ENCODE measurements at regions not wholly inside any gene's neighbourhood (a gene's known extent, or its start where the extent isn't known, plus 50 kb on each side); places are given as distances from the start of the nearest gene placed in this dataset.

- no peak overlapping the region for H3K4me3 ChIP-seq (ENCODE audit: low read depth, low read length)
- no peak for TF ChIP-seq CTCF (IDR thresholded peaks at IDR 0.05; ENCODE audit: low read depth, low read length)
Observed at GRCh38 chr10:47130491-47130890, 169.5 kb upstream of the GDF10 start.

GRCh38 chr10:47133871-47134570 is 166.0 kb upstream of the GDF10 start:
- no peak overlapping the region for H3K4me3 ChIP-seq (ENCODE audit: low read depth, low read length)

GRCh38 chr10:47136866-47137265 is 163.1 kb upstream of the GDF10 start:
- H3K4me3 ChIP-seq (ENCODE audit: low read depth, low read length): peak overlapping the region; percentile 29
- no peak for TF ChIP-seq CTCF (IDR thresholded peaks at IDR 0.05; ENCODE audit: low read depth, low read length)

More at GRCh38 chr10:47133871-47134570, 166.0 kb upstream of the GDF10 start:
- TF ChIP-seq CTCF (IDR thresholded peaks at IDR 0.05; ENCODE audit: low read depth, low read length): no peak

- TF ChIP-seq CTCF (IDR thresholded peaks at IDR 0.05; ENCODE audit: low read depth, low read length): no peak
- peak overlapping the region; percentile 52 for H3K4me3 ChIP-seq (ENCODE audit: low read depth, low read length)
Observed at GRCh38 chr10:47137311-47137851, 162.6 kb upstream of the GDF10 start.

GRCh38 chr10:47139121-47139520 is 160.9 kb upstream of the GDF10 start:
- peak overlapping the region; percentile 31; the same call in 1 of the 2 replicates for H3K4me3 ChIP-seq (ENCODE audit: low read depth, low read length)
- no peak for TF ChIP-seq CTCF (IDR thresholded peaks at IDR 0.05; ENCODE audit: low read depth, low read length)

- TF ChIP-seq CTCF (IDR thresholded peaks at IDR 0.05; ENCODE audit: low read depth, low read length): no peak
- H3K4me3 ChIP-seq (ENCODE audit: low read depth, low read length): no peak overlapping the region
Observed at GRCh38 chr10:47140761-47141348, 159.1 kb upstream of the GDF10 start.

GRCh38 chr10:47141349-47141748 is 158.6 kb upstream of the GDF10 start:
- no peak overlapping the region for H3K4me3 ChIP-seq (ENCODE audit: low read depth, low read length)
- TF ChIP-seq CTCF (IDR thresholded peaks at IDR 0.05; ENCODE audit: low read depth, low read length): no peak

Data from WI38 (cell line).